NCI-H82 (cell line): ENCODE measurements at regions not wholly inside any gene's neighbourhood (a gene's known extent, or its start where the extent isn't known, plus 50 kb on each side); places are given as distances from the start of the nearest gene placed in this dataset.

Experiments
- DNase-seq: peaks from one replicate; lab custom pipeline; 2025; lab: John Stamatoyannopoulos, UW

DNA sequence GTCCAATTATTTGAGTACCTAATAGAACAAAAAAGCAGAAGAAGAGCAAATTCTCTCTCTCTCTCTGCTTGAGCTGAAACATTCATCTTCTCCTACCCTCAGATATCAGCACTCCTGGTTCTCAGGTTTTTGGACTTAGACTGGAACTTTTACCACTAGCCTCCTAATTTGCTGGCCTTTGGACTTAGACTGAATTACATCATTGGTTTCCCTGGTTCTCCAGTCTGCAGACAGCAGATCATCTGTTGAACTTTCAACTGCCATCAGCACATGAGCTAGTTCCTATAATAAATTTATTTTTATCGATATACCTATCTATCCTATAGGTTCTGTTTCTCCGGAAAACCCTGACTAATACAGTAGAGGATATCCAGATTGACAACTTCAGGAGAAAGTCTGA, 208.9 kb upstream of the GAS1 start:
- no peak for DNase-seq

DNA sequence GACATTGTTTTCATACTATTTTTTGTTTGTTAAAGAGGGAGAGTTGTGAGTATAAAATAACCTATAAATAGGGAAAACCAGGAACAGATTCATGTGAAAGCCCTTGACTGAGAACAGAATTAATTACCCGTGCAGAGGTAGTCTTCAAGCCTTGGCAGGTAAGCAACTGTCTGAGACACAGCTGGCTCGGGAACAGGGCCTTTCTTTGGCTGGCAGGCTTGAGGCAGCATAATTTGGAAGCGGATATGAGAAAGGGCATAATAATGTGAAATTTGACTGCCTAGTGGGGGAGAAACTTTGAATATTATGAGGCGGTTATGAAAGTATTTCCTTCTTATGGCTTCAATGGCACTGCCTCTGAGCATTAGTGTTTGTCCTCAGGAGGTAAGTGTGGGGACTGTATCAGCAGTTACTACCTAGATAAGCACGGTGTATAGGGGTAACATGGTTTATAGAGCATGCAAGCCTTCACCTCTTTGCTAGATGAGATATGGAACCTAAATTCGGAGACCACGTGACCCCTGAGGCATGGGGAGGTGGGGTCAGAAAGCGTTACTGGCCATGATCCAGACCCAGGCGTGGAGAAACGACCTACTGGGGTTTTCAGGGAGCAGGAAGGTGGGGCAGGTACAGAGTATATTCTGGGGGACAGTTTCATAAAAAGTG, 210.2 kb upstream of the GAS1 start:
- DNase-seq, result no peak

GRCh38 chr9:87158765-87159164, 211.5 kb upstream of the GAS1 start:
- DNase-seq, result no peak

GRCh38 chr9:87160148-87161102, 213.1 kb upstream of the GAS1 start:
- no peak for DNase-seq

GRCh38 chr9:87167161-87167560, 219.9 kb upstream of the GAS1 start:
- no peak for DNase-seq

DNA sequence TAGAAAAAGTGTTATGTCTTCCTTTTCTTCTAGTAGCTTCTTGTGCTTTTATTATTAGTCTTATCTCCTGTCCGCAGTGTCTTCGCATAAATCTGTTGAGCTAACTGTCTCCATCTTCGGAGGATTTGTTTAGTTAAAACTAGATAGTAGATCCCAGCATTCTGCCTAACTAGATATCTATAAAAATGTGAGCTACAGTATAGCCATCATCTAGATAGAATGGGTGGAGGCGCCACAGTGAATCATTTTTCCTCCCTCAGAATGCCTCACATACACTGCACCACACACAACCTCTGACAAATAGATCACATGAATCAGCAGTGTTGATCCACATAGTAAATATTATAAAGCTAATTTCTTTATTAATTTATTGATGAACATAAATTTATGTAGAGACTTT, 220.3 kb upstream of the GAS1 start:
- DNase-seq, result no peak

DNA sequence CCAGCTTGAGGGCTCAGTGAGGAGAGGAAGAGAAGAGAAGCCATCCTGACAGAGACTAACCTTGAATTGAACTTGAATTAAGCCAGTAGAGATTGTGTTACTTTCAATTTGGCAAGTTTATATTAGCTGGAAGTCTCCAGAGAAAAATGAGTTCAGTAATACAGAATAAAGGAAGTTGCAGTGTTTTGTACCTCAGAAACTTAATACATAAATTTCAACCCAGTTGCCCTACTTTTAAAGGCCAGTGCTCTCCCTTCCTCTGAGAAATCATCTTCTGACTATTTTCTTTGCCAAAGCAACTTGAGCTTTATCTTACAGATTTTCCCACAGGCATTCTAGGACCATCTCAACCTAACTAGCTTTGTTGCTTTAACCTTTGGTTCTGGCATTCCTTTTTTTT, 231.0 kb upstream of the GAS1 start:
- no peak for DNase-seq

- no peak for DNase-seq
These were observed 232.4 kb upstream of the GAS1 start for GRCh38 chr9:87179553-87180340.

DNA sequence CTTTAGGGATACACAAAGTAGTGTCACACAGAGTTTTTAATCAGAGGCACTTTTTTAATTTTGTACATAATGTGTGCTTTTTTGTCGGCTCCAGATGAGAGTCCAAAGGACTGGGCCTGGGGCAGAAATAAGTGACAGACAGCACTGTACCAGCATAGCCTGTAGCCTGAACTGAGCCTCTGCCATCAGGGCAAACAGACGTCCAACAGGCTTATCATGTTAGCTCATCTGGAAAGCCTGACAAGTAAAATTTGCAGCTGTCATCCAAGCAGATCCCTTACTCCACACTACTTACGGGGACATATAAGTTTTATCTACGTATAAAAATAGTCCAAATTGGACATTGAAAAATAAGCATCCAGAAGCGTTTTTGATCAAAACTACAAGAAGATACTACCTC, 233.1 kb upstream of the GAS1 start:
- no peak for DNase-seq

DNA sequence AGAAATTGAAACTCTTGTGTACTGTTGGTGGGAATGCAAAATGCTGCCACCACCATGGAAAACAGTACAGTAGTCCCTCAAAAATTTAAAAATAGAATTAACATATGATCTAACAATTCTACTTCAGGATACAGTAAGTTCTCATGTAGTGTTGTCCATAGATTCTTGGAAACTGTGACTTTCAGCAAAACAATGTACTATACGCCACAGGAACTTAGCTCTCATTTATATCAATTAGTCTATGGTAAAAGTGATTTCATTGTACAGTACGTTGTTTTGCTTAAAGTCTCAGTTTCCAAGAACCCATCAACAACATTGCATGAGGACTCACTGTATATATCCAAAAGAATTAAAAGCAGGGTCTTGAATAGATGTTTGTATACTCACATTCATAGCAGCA, 233.5 kb upstream of the GAS1 start:
- no peak for DNase-seq

DNA sequence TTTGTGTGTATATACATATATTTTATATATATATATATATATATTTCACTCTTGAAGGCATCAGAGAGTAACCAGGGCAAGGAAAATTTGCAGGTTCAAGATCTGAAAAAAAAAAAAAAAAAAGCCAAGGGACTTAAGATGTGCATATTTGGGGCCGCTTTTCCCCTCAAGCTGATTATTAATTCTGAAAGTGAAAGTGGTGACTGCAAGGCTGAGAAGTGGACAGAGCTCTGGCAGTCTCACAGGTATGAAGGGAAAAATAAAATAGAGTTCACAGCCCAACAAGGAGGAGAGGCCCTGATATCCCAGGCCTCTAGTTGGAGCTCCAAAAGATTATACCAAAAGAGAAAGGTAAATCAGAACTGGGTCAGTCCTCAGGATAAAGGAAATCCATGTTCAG, 234.4 kb upstream of the GAS1 start:
- DNase-seq, result no peak

DNA sequence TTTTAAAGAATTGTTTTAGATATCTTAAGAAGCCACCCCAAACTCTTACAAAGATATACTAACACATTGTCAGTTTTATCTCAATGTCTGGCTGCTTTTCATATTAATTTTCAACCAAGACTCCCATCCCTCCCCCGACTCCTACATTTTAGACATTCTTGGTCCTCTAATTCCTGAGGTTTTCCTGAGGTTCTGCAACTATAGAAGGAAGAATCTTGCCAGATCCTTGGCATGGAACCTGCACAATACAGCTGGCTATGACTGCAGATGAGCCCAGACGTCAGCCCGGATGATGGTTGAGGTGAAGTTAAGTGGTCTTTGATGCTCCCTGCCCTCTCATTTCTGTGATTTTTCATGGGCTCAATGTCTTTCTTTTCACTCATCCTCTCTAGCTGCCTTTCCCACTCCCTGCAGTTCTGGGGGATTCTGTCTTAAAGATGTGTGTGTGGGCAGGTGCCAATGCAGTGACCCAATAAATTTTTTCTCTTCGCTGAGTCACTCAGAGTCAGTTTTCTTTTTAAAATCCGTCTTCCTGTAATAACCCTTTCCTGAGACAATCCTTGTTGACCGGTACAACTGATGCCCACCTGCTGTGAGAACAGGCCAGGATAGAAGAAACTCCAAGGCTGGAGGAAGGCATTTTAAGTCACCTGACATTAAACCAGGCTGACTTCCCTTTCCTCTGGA, 237.8 kb upstream of the GAS1 start:
- no peak for DNase-seq

DNA sequence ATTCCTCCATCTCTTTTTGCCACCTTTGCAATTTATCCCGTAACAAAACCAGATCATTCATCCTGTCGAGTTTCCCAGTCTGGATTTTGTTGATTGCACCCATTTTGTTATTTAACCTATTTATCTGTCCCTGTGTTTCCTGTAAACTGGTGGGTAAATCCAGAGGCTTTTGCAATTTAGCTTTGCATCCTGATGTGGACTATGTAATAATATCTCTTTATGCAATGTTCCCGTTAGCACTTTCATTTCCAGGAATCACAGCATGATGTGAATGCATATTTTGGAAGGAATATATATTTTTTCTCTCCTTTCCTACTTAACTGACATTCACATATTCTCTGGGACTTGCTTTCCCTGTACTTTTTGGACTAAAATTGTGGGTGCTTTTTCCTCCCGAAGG, 240.3 kb upstream of the GAS1 start:
- no peak for DNase-seq

GRCh38 chr9:87189006-87189405, 241.7 kb upstream of the GAS1 start:
- no peak for DNase-seq

GRCh38 chr9:87193151-87193550, 245.8 kb upstream of the GAS1 start:
- DNase-seq, result no peak

- DNase-seq, result no peak
These were observed 246.9 kb upstream of the GAS1 start for GRCh38 chr9:87193925-87194868.

DNA sequence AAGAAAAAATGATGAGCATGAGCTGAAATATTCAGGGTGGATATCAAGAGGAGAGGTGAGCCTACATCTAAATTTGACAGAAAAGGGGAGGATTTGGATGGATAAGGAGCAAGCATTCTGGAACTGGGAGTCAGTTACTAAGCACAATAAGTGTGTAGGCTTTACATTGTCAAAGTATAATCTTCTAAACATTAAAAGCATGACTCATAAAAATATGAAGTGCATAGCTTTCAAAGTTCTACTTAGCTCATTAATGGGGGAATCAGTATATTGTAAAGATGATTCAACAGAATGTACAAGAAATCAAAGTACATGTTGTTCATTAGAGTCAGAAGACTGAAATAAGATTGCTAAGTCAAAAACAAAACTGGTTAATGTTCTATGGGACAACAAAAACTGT, 248.0 kb upstream of the GAS1 start:
- no peak for DNase-seq

GRCh38 chr9:87197349-87198130, 250.2 kb upstream of the GAS1 start:
- DNase-seq, result no peak

DNA sequence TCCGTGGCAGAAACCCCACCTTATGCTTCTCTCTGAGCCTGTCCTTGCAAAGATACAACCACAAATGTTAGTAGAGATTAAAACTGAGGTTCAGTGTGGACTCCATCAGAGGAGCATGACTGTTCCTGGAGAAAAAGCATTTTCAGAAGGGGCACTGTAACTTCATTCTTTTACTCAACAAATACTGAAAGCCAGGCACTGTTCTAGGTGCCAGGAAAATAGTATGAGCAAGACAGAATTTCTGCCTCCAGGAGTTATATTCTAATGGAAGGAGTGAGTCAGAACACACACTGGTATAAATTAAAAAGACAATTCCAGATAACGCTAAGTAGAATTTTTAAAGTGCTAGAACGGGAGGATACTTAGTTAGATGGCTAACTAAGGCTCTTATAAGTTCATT, 251.4 kb upstream of the GAS1 start:
- no peak for DNase-seq

GRCh38 chr9:87199278-87199677, 252.0 kb upstream of the GAS1 start:
- DNase-seq, result no peak
